ENCODE measurements at regions not wholly inside any gene's neighbourhood (a gene's known extent, or its start where the extent isn't known, plus 50 kb on each side); places are given as distances from the start of the nearest gene placed in this dataset.

GRCh38 chr6:23396949-23397348, 729.1 kb upstream of the NRSN1 start:
- no peaks in the 10 kb centered on the region for H3F3A ChIP-seq (ENCODE audit: insufficient read depth, low read length)
- H3K79me2 ChIP-seq (ENCODE audit: insufficient read depth, low read length): no peaks in the 10 kb centered on the region
- no peaks in the 10 kb centered on the region for H3K9me3 ChIP-seq (ENCODE audit: low read length)
- no peaks in the 10 kb centered on the region for H3K9me2 ChIP-seq (ENCODE audit: low read depth, low read length)
- no peaks in the 10 kb centered on the region for H4K20me1 ChIP-seq (ENCODE audit: insufficient read depth, low read length)
- no peak overlapping the region for H2AFZ ChIP-seq (ENCODE audit: low read length)
- no peaks in the 10 kb centered on the region for H3K36me3 ChIP-seq (ENCODE audit: insufficient read depth, low read length)
- H3K27me3 ChIP-seq (ENCODE audit: insufficient read depth, low read length): no peaks in the 10 kb centered on the region
- H3K27ac ChIP-seq (ENCODE audit: low read depth, low read length, poor library complexity, severe bottlenecking): no peak overlapping the region
- TF ChIP-seq, protein P1, sequence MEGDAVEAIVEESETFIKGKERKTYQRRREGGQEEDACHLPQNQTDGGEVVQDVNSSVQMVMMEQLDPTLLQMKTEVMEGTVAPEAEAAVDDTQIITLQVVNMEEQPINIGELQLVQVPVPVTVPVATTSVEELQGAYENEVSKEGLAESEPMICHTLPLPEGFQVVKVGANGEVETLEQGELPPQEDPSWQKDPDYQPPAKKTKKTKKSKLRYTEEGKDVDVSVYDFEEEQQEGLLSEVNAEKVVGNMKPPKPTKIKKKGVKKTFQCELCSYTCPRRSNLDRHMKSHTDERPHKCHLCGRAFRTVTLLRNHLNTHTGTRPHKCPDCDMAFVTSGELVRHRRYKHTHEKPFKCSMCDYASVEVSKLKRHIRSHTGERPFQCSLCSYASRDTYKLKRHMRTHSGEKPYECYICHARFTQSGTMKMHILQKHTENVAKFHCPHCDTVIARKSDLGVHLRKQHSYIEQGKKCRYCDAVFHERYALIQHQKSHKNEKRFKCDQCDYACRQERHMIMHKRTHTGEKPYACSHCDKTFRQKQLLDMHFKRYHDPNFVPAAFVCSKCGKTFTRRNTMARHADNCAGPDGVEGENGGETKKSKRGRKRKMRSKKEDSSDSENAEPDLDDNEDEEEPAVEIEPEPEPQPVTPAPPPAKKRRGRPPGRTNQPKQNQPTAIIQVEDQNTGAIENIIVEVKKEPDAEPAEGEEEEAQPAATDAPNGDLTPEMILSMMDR (IDR thresholded peaks at IDR 0.05; ENCODE audit: low read length): no peak
- no peak for TF ChIP-seq EZH2 (IDR thresholded peaks at IDR 0.05; ENCODE audit: borderline replicate concordance, low read length)
- H3K4me2 ChIP-seq (ENCODE audit: low read length): no peak overlapping the region
- H3K4me3 ChIP-seq (ENCODE audit: low read depth, low read length, poor library complexity, severe bottlenecking): no peak overlapping the region
- no peaks in the 10 kb centered on the region for H3K4me1 ChIP-seq (ENCODE audit: insufficient read depth, low read length, severe bottlenecking)
- H3K9ac ChIP-seq (ENCODE audit: low read length): no peak overlapping the region

DNA sequence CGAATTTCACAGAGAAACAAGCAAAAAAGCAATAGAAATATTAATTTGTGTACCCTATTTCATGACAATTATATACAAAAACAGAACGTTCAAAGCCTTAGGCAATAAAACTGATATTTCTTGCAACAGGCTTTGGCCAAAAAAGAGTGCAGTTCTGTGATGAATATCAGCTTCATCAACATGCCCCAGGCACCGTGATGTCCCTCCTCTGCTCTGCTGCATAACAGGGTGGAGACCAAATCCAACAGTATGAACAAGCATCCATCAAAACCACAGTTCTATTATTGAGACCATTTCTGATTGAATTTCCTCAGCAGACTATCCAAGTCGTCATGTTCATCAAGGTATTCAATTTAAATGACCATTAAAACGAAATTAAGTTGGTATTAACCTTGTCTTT, 722.6 kb upstream of the NRSN1 start:
- no peaks in the 10 kb centered on the region for H4K20me1 ChIP-seq (ENCODE audit: insufficient read depth, low read length)
- no peaks in the 10 kb centered on the region for H3K27me3 ChIP-seq (ENCODE audit: insufficient read depth, low read length)
- no peaks in the 10 kb centered on the region for H3K9me3 ChIP-seq (ENCODE audit: low read length)
- H3K9me2 ChIP-seq (ENCODE audit: low read depth, low read length): no peaks in the 10 kb centered on the region
- TF ChIP-seq EZH2 (IDR thresholded peaks at IDR 0.05; ENCODE audit: borderline replicate concordance, low read length): no peak
- TF ChIP-seq, protein P1 (IDR thresholded peaks at IDR 0.05; ENCODE audit: low read length): no peak
- no peaks in the 10 kb centered on the region for H3K36me3 ChIP-seq (ENCODE audit: insufficient read depth, low read length)
- no peak overlapping the region for H2AFZ ChIP-seq (ENCODE audit: low read length)
- H3F3A ChIP-seq (ENCODE audit: insufficient read depth, low read length): no peaks in the 10 kb centered on the region
- no peaks in the 10 kb centered on the region for H3K79me2 ChIP-seq (ENCODE audit: insufficient read depth, low read length)
- H3K4me2 ChIP-seq (ENCODE audit: low read length): no peak overlapping the region
- no peak overlapping the region for H3K9ac ChIP-seq (ENCODE audit: low read length)
- H3K4me3 ChIP-seq (ENCODE audit: low read depth, low read length, poor library complexity, severe bottlenecking): no peak overlapping the region
- no peaks in the 10 kb centered on the region for H3K4me1 ChIP-seq (ENCODE audit: insufficient read depth, low read length, severe bottlenecking)
- H3K27ac ChIP-seq (ENCODE audit: low read depth, low read length, poor library complexity, severe bottlenecking): no peak overlapping the region

- Histone ChIP-seq H3K27ac (ENCODE audit: low read depth, low read length, poor library complexity, severe bottlenecking) (no peak overlapping the region), H3K9ac (ENCODE audit: low read length) (no peak overlapping the region), H3K27me3 (ENCODE audit: insufficient read depth, low read length) (no peaks in the 10 kb centered on the region), H4K20me1 (ENCODE audit: insufficient read depth, low read length) (no peaks in the 10 kb centered on the region), H3K4me3 (ENCODE audit: low read depth, low read length, poor library complexity, severe bottlenecking) (no peak overlapping the region), H3K4me1 (ENCODE audit: insufficient read depth, low read length, severe bottlenecking) (no peaks in the 10 kb centered on the region), H3K9me2 (ENCODE audit: low read depth, low read length) (no peaks in the 10 kb centered on the region), H3K9me3 (ENCODE audit: low read length) (no peaks in the 10 kb centered on the region), H3F3A (ENCODE audit: insufficient read depth, low read length) (no peaks in the 10 kb centered on the region), H2AFZ (ENCODE audit: low read length) (no peak overlapping the region), H3K79me2 (ENCODE audit: insufficient read depth, low read length) (no peaks in the 10 kb centered on the region), H3K36me3 (ENCODE audit: insufficient read depth, low read length) (no peaks in the 10 kb centered on the region), H3K4me2 (ENCODE audit: low read length) (no peak overlapping the region)
- no peak for TF ChIP-seq EZH2 (IDR thresholded peaks at IDR 0.05; ENCODE audit: borderline replicate concordance, low read length)
- TF ChIP-seq, protein P1 (IDR thresholded peaks at IDR 0.05; ENCODE audit: low read length): no peak
Observed at GRCh38 chr6:23409531-23409930, 716.5 kb upstream of the NRSN1 start.

Measured in OCI-LY1 (cell line).